Fibroblast of skin of left biceps (primary cell): ENCODE measurements at regions not wholly inside any gene's neighbourhood (a gene's known extent, or its start where the extent isn't known, plus 50 kb on each side); places are given as distances from the start of the nearest gene placed in this dataset.

Source experiments
- DNase-seq, 2 experiments: peaks; one replicate each; pipeline ENCODE4 v3.0.0-alpha.2; 2013; ENCODE audit warnings: low read depth in 2 of 2

- no peak for DNase-seq
These were observed 149.3 kb upstream of the CCN2 start for GRCh38 chr6:132100388-132100990.

- DNase-seq: no peak
These were observed 145.8 kb upstream of the CCN2 start for GRCh38 chr6:132096996-132097395.

GRCh38 chr6:132096245-132096644 is 145.1 kb upstream of the CCN2 start:
- no peak for DNase-seq

GRCh38 chr6:132089173-132089572 is 138.0 kb upstream of the CCN2 start:
- no peak for DNase-seq

- no peak for DNase-seq
These were observed 137.0 kb upstream of the CCN2 start for GRCh38 chr6:132088150-132088549.

- peak; percentile 77 to 86 for DNase-seq
These were observed 136.2 kb upstream of the CCN2 start for GRCh38 chr6:132087391-132087790.

- no peak for DNase-seq
These were observed 134.6 kb upstream of the CCN2 start for GRCh38 chr6:132085731-132086130.

- peak; percentile 97 to 98 for DNase-seq
These were observed 133.8 kb upstream of the CCN2 start for GRCh38 chr6:132084811-132085509.

GRCh38 chr6:132082421-132082820 is 131.2 kb upstream of the CCN2 start:
- DNase-seq: no peak

- no peak for DNase-seq
These were observed 130.2 kb upstream of the CCN2 start for GRCh38 chr6:132081338-132081737.

- DNase-seq: no peak
These were observed 128.1 kb upstream of the CCN2 start for GRCh38 chr6:132079286-132079685.

- DNase-seq: no peak
These were observed 125.3 kb upstream of the CCN2 start for GRCh38 chr6:132076452-132076851.

- no peak for DNase-seq
These were observed 121.7 kb upstream of the CCN2 start for GRCh38 chr6:132072831-132073230.

- DNase-seq: no peak
These were observed 121.1 kb upstream of the CCN2 start for GRCh38 chr6:132072271-132072670.

- DNase-seq: no peak
These were observed 119.2 kb upstream of the CCN2 start for GRCh38 chr6:132070356-132070755.

GRCh38 chr6:132068766-132069165 is 117.6 kb upstream of the CCN2 start:
- no peak for DNase-seq

- DNase-seq: no peak
These were observed 116.1 kb upstream of the CCN2 start for GRCh38 chr6:132067286-132067685.

GRCh38 chr6:132065556-132065955 is 114.4 kb upstream of the CCN2 start:
- DNase-seq: no peak

- no peak for DNase-seq
These were observed 112.6 kb upstream of the CCN2 start for GRCh38 chr6:132063738-132064137.

- DNase-seq: no peak
These were observed 112.0 kb upstream of the CCN2 start for GRCh38 chr6:132063204-132063603.

- DNase-seq: no peak
These were observed 111.5 kb upstream of the CCN2 start for GRCh38 chr6:132062626-132063025.

- DNase-seq: no peak
These were observed 110.2 kb upstream of the CCN2 start for GRCh38 chr6:132061381-132061780.

- peak in 1 of 2 experiments; percentile 63 for DNase-seq
These were observed 109.4 kb upstream of the CCN2 start for GRCh38 chr6:132060591-132060990.

GRCh38 chr6:132058975-132059374 is 107.8 kb upstream of the CCN2 start:
- no peak for DNase-seq
